Chondrocyte (in vitro differentiated cells): ENCODE measurements at regions not wholly inside any gene's neighbourhood (a gene's known extent, or its start where the extent isn't known, plus 50 kb on each side); places are given as distances from the start of the nearest gene placed in this dataset.

Experiments used
- DNase-seq: peaks from one replicate; pipeline ENCODE4 v3.0.0; 2021; ENCODE audit warnings: mixed read lengths, low spot score
- H3K27ac Mint-ChIP-seq: one replicate; pipeline ENCODE4 v1.8.0; 2021; ENCODE audit warnings: mild to moderate bottlenecking, moderate library complexity, mixed read lengths; ENCODE audit not compliant: unreplicated experiment
- H3K27me3 Mint-ChIP-seq: 2 replicates; pipeline ENCODE4 v1.8.0; 2021; ENCODE audit warnings: low read depth, mixed read lengths
- H3K36me3 Mint-ChIP-seq: 2 replicates; pipeline ENCODE4 v1.8.0; 2021; ENCODE audit warnings: low read depth, mixed read lengths
- H3K4me1 Mint-ChIP-seq: 2 replicates; pipeline ENCODE4 v1.8.0; 2021; ENCODE audit warnings: low read depth, mild to moderate bottlenecking, mixed read lengths
- H3K4me3 Mint-ChIP-seq: one replicate; pipeline ENCODE4 v1.8.0; 2021; ENCODE audit warnings: mild to moderate bottlenecking, moderate library complexity, mixed read lengths; ENCODE audit not compliant: unreplicated experiment
- H3K9me3 Mint-ChIP-seq: 2 replicates; pipeline ENCODE4 v1.8.0; 2021; ENCODE audit warnings: low read depth, mixed read lengths
- CTCF ChIP-seq: fragments of 200-600 bp; sonication (generic); IDR thresholded peaks from 2 replicates; pipeline ENCODE4 v1.5.0; 2021; ENCODE audit warnings: antibody characterized with exemption, mild to moderate bottlenecking, moderate library complexity

GRCh38 chr4:136918772-136919171 is 613.5 kb downstream of the PCDH18 start:
- no peak for DNase-seq
- no peaks in the 10 kb centered on the region for H3K4me1 Mint-ChIP-seq
- H3K4me3 Mint-ChIP-seq = no peak overlapping the region
- no peaks in the 10 kb centered on the region for H3K36me3 Mint-ChIP-seq
- no peak overlapping the region for H3K27ac Mint-ChIP-seq
- no peak for TF ChIP-seq CTCF
- H3K27me3 Mint-ChIP-seq = no peaks in the 10 kb centered on the region
- H3K9me3 Mint-ChIP-seq = no peaks in the 10 kb centered on the region

GRCh38 chr4:136917312-136918110 is 614.8 kb downstream of the PCDH18 start:
- peak; percentile 72 for DNase-seq
- Mint-ChIP-seq H3K36me3 (no peaks in the 10 kb centered on the region), H3K9me3 (no peaks in the 10 kb centered on the region), H3K27ac (no peak overlapping the region), H3K27me3 (no peaks in the 10 kb centered on the region), H3K4me1 (no peaks in the 10 kb centered on the region), H3K4me3 (no peak overlapping the region)
- TF ChIP-seq CTCF = no peak

GRCh38 chr4:136909626-136910025 is 622.7 kb downstream of the PCDH18 start:
- no peaks in the 10 kb centered on the region for H3K9me3 Mint-ChIP-seq
- no peaks in the 10 kb centered on the region for H3K27me3 Mint-ChIP-seq
- no peak for DNase-seq
- no peak for TF ChIP-seq CTCF
- no peak overlapping the region for H3K4me3 Mint-ChIP-seq
- H3K4me1 Mint-ChIP-seq = no peaks in the 10 kb centered on the region
- H3K27ac Mint-ChIP-seq = no peak overlapping the region
- no peaks in the 10 kb centered on the region for H3K36me3 Mint-ChIP-seq

- Mint-ChIP-seq H3K27me3 (no peaks in the 10 kb centered on the region), H3K4me3 (no peak overlapping the region)
- no peak for DNase-seq
Observed at GRCh38 chr4:136908122-136908521, 624.2 kb downstream of the PCDH18 start.

GRCh38 chr4:136900696-136901095 is 631.6 kb downstream of the PCDH18 start:
- no peaks in the 10 kb centered on the region for H3K4me1 Mint-ChIP-seq
- no peaks in the 10 kb centered on the region for H3K36me3 Mint-ChIP-seq
- DNase-seq = no peak
- H3K27ac Mint-ChIP-seq = no peak overlapping the region
- no peaks in the 10 kb centered on the region for H3K9me3 Mint-ChIP-seq
- no peaks in the 10 kb centered on the region for H3K27me3 Mint-ChIP-seq
- TF ChIP-seq CTCF = no peak
- H3K4me3 Mint-ChIP-seq = no peak overlapping the region

More at GRCh38 chr4:136908122-136908521, 624.2 kb downstream of the PCDH18 start:
- Mint-ChIP-seq H3K36me3 (no peaks in the 10 kb centered on the region), H3K27ac (no peak overlapping the region), H3K4me1 (no peaks in the 10 kb centered on the region), H3K9me3 (no peaks in the 10 kb centered on the region)
- TF ChIP-seq CTCF = no peak
